ENCODE measurements at regions not wholly inside any gene's neighbourhood (a gene's known extent, or its start where the extent isn't known, plus 50 kb on each side); places are given as distances from the start of the nearest gene placed in this dataset.

DNA sequence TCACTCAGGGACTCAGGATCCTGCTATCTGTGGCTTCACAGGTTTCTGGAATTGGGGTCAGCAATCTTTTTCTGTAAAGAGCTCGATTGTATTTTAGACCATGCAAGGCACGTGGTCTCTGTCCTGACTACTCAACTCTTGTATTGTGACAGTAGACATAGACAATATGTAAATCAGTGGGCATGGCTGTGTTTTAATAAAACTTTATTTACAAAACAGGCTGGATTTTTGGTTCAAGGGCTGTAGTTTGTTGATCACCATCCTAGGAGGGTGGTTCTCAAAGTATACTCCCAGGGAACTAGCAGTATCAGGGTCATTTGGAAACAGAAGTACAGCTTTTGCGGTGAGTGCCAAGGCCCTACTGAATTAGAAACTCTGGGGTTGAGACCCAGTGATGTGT lies 108.2 kb upstream of the CRHR1 start:
- no peak overlapping the region for H3K4me3 ChIP-seq (ENCODE audit: low read depth, low read length)
- in situ Hi-C loops (cut with HindIII; ENCODE audit: low sequenced_read_pairs) = no loop called here
- no peak for DNase-seq (ENCODE audit: low read depth, low spot score)
- no peak for TF ChIP-seq CTCF (IDR thresholded peaks at IDR 0.05; ENCODE audit: low read depth, low read length)

DNA sequence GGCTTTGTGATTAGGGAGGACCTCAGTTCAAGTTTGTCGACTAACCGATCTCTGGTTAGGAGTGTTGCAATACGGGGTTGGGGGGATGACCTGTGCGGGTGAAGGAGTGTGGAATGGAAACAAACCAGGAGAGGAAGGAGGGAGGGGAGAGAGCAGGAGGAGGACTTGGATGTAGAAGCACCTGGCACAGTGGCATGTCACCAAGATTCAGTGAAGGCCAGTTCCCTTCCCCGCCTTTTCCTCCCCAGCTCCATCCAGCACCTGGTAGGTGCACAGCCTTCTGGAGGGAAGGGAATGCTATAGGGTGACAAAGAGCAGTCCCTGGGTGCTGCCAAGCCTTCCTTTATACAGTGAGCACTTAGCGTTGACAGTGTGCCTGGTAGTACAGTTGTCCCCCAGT lies 107.4 kb upstream of the CRHR1 start:
- DNase-seq (ENCODE audit: low read depth, low spot score) = no peak
- no peak overlapping the region for H3K4me3 ChIP-seq (ENCODE audit: low read depth, low read length)
- in situ Hi-C loops (cut with HindIII; ENCODE audit: low sequenced_read_pairs) = no loop called here
- TF ChIP-seq CTCF (IDR thresholded peaks at IDR 0.05; ENCODE audit: low read depth, low read length) = no peak

DNA sequence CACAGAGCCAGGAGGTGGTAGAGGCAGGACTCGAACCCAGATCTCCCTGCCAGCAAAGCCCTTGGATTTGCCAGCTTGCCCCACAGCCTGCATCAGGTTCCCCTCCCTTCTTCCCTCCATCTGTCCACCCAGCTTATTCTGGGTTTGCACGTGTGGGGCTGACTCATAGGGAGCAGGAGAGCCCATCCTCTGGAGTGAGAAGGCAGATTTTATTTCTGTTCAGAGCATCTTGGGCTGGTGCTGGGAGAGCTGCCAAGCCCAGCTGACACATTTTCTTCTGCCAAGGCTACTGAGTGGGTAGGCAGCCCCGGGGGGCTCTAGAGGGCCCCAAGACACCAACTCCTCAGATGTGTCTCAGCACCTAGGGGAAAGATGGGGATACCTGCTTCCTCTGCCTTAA lies 106.3 kb upstream of the CRHR1 start:
- DNase-seq (ENCODE audit: low read depth, low spot score) = no peak
- in situ Hi-C loops (cut with HindIII; ENCODE audit: low sequenced_read_pairs) = no loop called here
- TF ChIP-seq CTCF (IDR thresholded peaks at IDR 0.05; ENCODE audit: low read depth, low read length) = no peak

GRCh38 chr17:45679426-45679825 lies 104.7 kb upstream of the CRHR1 start:
- TF ChIP-seq CTCF (IDR thresholded peaks at IDR 0.05; ENCODE audit: low read depth, low read length) = no peak
- DNase-seq (ENCODE audit: low read depth, low spot score) = no peak

More for the DNA sequence above, 106.3 kb upstream of the CRHR1 start:
- H3K4me3 ChIP-seq (ENCODE audit: low read depth, low read length) = no peak overlapping the region

DNA sequence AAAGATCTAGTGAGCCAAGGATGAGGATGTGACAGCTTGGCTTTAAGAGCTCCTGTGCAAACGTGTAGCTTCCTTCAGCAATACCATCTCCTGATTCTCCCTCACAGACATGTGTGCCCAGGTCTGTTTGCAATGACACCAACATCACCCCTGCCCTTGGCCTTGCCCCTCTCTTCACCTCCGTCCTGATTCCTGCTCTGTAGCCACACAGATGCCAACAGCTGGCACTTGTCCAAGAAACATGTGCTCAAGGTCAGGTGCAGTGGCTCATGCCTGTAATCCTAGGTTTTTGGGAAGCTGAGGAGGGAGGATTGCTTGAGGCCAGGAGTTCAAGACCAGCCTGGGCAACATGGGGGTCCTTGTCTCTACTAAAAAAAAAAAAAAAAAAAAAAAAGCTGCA lies 103.8 kb upstream of the CRHR1 start:
- in situ Hi-C loops (cut with HindIII; ENCODE audit: low sequenced_read_pairs) = no loop called here
- no peak for DNase-seq (ENCODE audit: low read depth, low spot score)
- no peak overlapping the region for H3K4me3 ChIP-seq (ENCODE audit: low read depth, low read length)
- no peak for TF ChIP-seq CTCF (IDR thresholded peaks at IDR 0.05; ENCODE audit: low read depth, low read length)

More at GRCh38 chr17:45679426-45679825, 104.7 kb upstream of the CRHR1 start:
- in situ Hi-C loops (cut with HindIII; ENCODE audit: low sequenced_read_pairs) = no loop called here
- H3K4me3 ChIP-seq (ENCODE audit: low read depth, low read length) = no peak overlapping the region

DNA sequence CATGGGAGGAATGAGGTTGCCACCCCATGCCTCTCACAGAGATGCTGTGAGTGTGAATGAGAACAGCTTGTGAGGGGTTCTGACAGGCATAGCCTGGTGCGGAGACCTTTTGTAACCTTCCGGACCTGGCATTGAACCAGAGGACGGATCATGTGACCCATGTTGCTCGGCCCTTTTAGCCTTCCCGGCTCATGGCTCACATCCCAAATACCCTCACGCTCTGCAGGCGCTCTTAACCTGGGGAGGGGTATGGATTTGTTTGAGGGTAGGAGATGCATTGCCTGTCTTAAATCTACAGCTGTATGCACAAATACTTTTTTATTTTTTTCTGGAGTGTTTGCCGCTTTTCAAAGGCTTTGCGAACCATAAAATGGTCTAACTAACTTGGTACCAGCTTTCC lies 102.4 kb upstream of the CRHR1 start:
- H3K4me3 ChIP-seq (ENCODE audit: low read depth, low read length) = no peak overlapping the region
- in situ Hi-C loops (cut with HindIII; ENCODE audit: low sequenced_read_pairs) = no loop called here
- no peak for TF ChIP-seq CTCF (IDR thresholded peaks at IDR 0.05; ENCODE audit: low read depth, low read length)
- no peak for DNase-seq (ENCODE audit: low read depth, low spot score)

- H3K4me3 ChIP-seq (ENCODE audit: low read depth, low read length) = no peak overlapping the region
- no peak for DNase-seq (ENCODE audit: low read depth, low spot score)
- TF ChIP-seq CTCF (IDR thresholded peaks at IDR 0.05; ENCODE audit: low read depth, low read length) = no peak
- in situ Hi-C loops (cut with HindIII; ENCODE audit: low sequenced_read_pairs) = no loop called here
Measured at GRCh38 chr17:45686250-45686649, 97.9 kb upstream of the CRHR1 start.

All from astrocyte of the spinal cord (primary cell).